Stimulated activated CD4-positive, alpha-beta T cell treated with anti-CD3 and anti-CD28 coated beads, Interleukin-12 subunit alpha, Interleukin-12 subunit beta, amount 100 ng/mL, for 4 hours (primary cell): ENCODE measurements at regions not wholly inside any gene's neighbourhood (a gene's known extent, or its start where the extent isn't known, plus 50 kb on each side); places are given as distances from the start of the nearest gene placed in this dataset.
"Not testable (repeated sequence)": the region's sequence is repeated elsewhere in the genome, so short reads cannot be mapped to it uniquely, and the experiment has no call there.

Experiments
- DNase-seq: peaks from one replicate; pipeline ENCODE4 v3.0.0-alpha.2; 2020

DNA sequence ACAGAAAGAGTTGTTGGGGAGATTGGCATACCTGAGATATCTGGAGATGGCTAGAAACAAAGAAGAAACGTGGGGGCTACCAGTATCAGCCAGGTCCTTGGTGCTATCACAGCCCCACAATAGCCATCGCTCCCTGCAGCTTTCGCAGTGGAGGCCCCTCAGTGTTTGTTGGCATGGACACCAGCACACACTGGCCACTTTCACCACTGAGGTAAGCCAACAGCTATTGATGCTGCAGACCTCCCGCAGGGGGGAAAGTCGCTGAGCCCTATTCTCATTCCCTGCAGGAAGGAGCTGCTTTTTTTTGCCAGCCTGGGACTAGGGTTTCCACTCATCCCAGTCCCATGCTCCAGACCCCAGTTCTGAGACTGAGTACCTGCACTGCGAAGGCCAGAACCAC, 879.2 kb upstream of the IGFBP7 start:
- no peak for DNase-seq

DNA sequence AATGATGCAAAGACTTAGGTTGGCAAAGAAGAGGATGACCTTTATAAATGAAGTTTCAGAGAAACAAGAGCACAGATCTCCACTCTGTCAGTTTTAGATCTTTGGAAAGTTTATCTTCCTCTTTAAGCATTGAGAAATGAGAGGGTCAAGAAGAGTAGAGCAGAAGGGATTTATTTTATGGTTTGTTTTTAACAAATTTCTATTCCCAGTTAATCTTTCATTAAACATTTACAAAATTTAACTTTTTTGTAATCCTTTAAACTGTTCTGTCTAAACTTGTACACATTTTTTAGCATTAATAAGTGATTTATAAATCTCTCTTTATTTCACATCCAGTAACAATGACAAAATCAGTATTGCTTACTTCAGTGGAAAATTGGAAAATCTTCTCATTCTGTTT, 875.0 kb upstream of the IGFBP7 start:
- DNase-seq = no peak

GRCh38 chr4:57981123-57981522, 870.9 kb upstream of the IGFBP7 start:
- DNase-seq = no peak

DNA sequence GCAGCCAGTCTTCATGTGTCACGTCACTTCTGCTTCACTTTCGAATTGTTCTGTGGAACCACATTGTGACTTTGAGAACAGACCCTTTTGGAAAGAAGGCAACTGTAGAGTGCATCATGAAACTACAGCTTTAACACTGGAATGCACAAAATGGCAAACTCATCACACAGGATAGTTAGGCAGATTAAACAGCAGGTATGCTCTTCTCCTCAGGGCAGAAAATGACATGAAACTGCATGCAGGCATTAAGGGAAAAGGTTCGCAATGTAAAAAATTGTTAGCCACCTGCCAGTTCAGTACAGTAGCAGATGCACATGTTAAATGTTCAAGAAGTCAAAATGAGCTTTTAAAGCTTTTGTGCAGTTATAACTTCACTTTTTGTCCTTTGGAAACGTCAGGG, 864.6 kb upstream of the IGFBP7 start:
- no peak for DNase-seq

DNA sequence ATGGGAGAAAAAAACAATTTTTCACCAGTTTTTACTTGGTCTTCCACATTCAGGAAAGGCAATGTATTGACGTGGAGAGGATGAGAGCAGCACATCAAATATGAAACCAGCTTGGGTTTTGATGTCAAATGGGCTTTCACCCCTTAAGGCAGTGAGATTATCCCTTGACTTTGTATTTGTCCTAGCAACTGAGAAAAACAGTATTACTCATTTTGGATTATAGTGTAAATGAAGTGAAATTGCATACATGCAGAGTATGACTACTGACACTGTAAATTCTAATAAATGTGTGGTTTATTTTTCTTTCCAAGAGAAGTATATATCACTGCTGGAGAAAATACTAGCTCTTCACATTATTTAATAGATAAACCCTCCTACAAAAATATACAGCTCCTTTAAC, 863.6 kb upstream of the IGFBP7 start:
- DNase-seq = no peak

- no peak for DNase-seq
Measured at GRCh38 chr4:57971261-57971660, 861.1 kb upstream of the IGFBP7 start.

DNA sequence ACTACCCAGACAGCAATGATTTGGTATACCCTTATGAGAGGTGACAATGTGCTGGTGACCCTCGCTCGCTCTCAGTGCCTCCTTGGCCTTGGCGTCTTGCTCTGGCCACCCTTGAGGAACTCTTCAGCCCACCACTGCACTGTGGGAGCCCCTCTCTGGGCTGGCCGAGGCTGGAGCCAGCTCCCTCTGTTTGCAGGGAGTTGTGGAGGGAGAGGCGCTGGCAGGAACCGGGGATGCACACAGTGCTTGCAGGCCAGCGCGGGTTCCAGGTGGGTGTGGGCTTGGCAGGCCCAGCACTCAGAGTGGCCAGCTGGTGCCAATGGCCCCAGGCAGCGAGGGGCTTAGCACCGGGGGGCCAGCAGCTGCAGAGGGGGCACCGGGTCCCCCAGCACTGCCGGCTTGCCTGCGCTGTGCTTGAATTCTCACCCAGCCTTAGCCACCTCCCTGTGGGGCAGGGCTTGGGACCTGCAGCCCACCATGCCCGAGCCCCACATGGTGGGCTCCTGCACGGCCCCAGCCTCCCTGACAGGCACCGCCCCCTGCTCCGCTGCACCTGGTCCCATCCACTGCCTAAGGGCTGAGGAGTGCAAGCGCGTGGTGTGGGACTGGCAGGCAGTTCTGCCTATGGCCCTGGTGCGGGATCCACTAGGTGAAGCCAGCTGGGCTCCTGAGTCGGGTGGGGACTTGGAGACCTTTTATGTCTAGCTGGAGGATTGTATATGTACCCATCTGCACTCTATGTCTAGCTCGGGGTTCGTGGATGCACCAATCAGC, 857.0 kb upstream of the IGFBP7 start:
- no peak for DNase-seq

DNA sequence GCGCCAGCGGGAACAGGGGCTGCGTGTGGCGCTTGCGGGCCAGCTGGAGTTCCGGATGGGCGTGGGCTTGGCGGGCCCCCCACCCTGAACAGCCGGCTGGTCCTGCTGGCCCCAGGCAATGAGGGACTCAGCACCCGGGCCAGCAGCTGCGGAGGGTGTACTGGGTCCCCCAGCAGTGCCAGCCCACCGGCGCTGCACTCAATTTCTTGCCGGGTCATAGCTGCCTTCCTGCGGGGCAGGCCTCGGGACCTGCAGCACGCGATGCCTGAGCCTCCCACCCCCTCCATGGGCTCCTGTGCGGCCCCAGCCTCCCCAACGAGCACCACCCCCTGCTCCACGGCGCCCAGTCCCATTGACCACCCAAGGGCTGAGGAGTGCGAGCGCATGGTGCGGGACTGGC, 855.2 kb upstream of the IGFBP7 start:
- not testable (repeated sequence) for DNase-seq

DNA sequence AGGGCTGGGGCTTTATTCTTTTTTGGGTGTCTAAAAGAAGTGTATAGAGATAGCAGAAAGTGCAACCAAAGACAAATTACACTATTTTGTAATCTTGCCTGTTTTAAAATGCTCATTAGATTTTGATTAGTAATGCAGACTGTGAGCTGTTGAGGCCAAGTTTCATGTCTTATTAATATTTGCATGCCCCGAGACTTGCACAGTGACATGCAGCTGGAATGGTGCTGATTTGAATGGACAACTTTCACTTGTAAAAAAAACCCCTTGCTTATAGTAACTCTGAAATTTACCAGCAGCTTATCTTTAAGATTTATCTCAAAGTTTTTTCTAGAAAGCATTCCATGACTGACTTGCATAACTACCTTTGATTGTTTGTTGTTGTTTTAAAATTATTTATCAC, 835.1 kb upstream of the IGFBP7 start:
- no peak for DNase-seq

- no peak for DNase-seq
Measured at GRCh38 chr4:57943682-57944081, 833.5 kb upstream of the IGFBP7 start.

DNA sequence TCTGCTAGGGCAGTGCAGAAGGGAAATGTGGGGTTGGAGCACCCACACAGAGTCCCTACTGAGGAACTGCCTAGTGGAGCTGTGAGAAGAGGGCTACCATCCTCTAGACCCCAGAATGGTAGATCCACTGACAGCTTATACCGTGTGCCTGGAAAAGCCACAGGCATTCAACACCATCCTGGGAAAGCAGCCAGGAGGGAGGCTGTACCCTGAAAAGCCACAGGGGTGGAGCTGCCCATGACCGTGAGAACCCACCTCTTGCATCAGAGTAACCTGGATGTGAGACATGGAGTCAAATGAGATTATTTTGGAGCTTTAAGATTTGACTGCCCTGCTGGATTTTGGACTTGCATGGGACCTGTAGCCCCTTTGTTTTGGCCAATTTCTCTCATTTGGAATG, 827.1 kb upstream of the IGFBP7 start:
- not testable (repeated sequence) for DNase-seq

DNA sequence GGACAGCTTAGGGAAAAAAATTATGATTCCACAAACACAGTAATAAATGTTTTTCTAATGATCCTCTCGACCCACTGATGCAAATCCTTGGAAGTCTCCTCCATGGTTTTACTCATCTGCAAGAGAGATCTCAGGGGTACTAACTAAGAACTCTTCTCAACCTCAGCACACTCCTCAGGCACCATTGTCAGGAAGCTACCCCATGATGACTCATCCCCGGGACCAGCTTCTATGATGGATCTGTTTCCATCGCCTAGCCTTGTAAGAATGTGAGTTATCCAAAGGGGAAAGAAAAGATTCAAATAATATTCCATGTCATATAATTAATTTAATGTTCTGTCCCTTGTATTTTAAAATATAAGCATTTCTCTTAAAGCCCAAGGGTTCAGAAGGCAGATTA, 816.1 kb upstream of the IGFBP7 start:
- DNase-seq = no peak

DNA sequence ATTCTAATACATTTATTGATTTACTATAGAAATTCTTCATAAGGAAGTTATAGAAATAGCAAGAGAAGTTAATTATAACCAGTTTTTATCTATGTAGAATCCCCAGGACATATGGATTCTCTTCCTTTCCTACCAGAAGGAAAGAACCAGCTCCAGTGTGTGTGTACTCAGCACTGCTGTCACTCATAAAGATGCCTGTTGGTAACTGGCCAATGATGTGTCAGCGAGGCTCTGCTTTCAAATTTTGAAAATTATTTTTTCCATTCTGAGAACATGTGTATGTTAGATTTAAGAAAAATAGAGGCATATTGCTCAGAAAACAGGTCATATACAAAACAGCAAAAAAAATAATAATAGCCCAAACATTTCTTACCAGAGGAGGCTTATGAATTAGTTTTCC, 814.8 kb upstream of the IGFBP7 start:
- no peak for DNase-seq

DNA sequence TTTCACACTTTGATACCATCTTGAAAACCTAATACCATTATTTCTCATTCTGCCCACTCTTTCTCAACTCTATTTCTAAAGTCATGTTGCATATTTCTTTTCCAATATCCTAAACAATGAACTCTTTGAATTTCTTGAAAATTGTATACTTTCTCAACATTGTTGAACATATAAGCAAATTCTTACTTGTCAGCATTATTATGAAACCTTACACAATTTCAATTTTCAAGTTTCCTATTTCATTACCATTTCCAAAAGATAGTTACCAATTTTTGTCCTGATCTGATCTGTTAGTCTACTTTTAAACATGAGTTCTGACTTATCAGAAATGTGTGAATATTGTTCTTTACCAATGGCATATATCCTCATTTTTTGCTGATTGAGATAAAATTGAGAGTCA, 806.3 kb upstream of the IGFBP7 start:
- no peak for DNase-seq

DNA sequence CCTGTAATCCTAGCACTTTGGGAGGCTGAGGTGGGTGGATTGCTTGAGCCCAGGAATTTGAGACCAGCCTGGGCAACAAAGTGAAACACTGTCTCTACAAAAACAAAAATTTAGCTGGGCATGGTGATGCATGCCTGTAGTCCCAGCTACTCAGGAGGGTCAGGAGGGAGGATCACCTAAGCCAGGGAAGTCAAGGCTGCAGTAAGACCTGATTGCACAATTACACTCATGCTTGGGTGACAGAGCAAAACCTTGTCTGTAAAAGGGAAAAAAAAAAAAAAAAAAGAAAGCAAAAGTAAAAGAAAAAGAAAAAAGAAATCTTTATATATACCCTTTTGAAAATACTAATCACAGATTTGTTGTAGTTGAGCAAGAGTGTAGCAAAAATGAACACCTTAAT, 801.0 kb upstream of the IGFBP7 start:
- DNase-seq = no peak

DNA sequence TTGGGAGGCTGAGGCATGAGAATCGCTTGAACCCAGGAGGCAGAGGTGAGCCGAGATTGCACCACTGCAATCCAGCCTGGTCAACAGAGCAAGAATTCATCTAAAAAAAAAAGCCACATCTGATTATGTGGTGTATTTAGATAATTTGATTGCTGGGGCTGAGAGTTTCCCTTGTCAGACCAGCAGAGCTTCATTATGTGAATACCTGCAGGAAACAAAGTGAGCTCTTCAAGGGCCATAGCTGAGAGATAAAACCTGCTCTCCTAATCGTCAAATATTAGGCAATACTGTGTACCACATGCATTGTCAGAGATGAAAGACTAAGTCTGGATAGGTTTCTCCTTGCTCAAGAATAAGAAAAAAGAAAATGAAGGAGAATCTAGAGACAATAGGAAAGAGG, 800.0 kb upstream of the IGFBP7 start:
- DNase-seq = no peak

DNA sequence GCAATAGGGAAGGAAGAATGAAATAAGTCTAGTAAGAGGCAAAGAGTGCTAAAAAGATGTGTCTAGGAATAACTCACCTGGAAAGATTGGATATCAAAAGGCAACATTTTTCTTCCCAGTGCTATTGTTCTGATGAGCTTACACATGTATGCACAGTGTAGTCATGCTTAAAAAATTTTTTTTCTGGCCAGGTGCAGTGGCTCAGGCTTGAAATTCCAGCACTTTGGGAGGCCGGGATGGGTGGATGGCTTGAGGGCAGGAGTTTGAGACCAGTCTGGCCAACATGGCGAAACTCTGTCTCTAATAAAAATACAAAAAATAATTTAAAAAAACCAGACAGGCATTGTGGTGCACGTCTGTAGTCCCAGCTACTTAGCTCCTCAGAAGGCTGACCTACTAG, 795.8 kb upstream of the IGFBP7 start:
- DNase-seq = no peak

DNA sequence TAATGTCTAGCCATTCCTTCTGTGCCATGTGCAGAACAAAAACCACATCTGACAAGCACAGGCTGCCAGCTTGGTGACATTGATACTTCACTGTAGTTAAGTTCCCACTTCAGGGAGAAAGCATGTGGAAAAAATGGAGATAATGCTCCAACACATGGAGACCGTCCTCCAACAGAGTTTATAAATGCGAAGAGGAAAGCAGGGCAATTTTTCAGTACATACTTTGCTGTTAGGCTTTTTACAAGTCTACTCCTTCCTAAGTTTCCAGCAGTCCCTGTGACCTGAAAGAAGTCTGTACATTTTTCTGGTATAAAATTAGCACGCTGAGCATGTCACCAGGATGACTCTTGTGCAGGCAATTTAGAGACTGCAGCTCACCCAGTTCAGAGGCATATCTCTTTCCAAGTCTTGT, 766.9 kb upstream of the IGFBP7 start:
- no peak for DNase-seq

- DNase-seq = no peak
Measured at GRCh38 chr4:57875829-57876392, 765.7 kb upstream of the IGFBP7 start.

DNA sequence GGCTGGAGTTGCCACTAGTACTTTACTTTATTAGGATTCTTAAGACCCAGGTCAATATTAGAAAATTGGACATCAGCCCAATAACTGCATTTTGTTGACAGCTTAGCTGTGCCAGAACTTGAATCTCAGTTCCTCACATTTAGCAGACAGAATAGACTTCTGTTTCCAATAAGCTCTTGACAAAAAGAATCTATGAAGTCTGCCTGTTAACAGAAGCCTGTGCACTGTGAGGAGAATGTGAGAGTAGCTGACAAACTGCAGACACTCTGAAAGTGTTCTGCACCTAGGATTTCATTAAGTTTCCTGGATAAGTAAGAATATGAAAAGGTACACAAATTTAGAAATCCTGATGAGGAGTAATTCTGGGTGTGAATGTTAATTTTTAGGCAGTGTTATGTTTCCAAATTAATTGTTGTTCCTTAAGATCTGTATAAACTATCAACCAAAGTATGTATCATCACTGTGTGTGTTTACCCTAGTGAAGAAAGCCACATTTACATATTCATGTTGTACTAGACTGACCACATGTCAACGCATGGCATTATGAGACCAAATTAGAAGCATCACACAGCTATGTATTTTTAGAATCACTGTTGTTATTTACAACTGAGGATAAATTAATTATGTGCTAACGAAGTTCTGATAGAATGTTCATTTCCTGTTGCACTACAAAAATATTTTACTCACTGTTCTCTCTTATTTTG, 756.4 kb upstream of the IGFBP7 start:
- DNase-seq = no peak

- no peak for DNase-seq
Measured at GRCh38 chr4:57865264-57865663, 755.1 kb upstream of the IGFBP7 start.

DNA sequence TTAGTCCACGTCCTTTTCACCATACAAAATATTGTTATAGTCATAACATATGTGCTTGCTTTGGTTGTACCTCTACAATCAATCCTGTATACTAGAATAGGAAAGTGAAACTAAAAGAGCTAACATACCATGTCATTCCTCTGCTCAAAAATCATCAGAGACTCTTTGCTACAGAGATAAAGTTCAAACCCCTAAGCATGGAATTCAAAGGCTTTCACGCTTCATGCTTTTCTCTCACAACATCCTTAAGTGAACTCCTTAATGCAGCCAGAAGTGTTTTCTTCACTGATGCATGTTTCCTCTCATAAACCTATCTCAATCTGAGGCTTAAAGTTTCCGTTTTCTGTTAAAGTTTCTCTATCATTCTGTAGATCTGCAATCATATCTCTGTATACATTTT, 744.6 kb upstream of the IGFBP7 start:
- no peak for DNase-seq

- no peak for DNase-seq
Measured at GRCh38 chr4:57850141-57850540, 740.0 kb upstream of the IGFBP7 start.

DNA sequence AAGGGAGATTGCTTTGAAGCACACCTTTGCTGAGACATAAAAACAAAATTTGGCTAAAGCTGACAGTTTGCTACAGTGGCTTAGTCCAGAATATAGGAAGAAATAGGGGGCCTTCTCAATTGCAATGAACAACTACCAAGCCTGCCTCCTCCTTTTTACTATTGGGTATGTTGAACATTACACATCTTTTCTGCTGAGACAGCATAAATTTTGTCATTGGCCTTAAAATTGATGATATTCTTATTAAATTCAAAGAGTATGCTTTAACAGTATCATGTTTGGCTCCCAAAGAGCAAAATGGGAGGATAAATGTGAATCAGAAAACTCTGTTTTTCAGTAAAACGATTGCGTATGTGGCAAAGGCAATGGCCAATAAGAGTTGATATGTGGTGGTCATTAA, 721.9 kb upstream of the IGFBP7 start:
- DNase-seq = no peak

DNA sequence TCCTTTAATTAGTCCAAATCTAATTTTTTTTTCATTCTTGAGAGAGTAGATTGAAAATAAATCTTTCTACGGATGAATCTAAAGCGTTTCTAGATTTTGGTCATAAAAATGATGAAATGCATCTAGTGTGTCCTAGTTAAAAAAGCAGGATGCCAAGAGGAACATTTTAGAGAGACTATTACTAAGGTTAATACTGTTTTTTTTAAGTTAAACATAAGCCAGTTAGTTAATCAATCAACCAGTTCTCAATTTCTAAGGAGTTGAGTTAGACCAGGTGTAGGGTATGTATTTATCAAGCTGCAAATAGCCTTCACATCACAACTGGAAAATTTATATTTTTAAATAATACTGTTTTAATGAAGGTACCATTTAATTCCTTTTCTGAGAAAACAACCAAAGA, 679.5 kb upstream of the IGFBP7 start:
- no peak for DNase-seq
